Upper lobe of left lung (tissue), 6 donors: ENCODE measurements at regions not wholly inside any gene's neighbourhood (a gene's known extent, or its start where the extent isn't known, plus 50 kb on each side); places are given as distances from the start of the nearest gene placed in this dataset.

Experiments
- ATAC-seq, 2 donors: fragments of 200-7000 bp; cut with Tn5 transposase; one replicate each; pipeline ENCODE4 v1.9.1; 2022; ENCODE audit warnings: mild to moderate bottlenecking in 2 of 2, moderate library complexity in 2 of 2; ENCODE audit not compliant: low FRiP score in 2 of 2
- DNase-seq, 2 donors: peaks; one replicate each; pipeline ENCODE4 v3.0.0-alpha.2; 2019 to 2020
- H3K27ac ChIP-seq, 4 donors: fragments of 200-600 bp; sonication (generic); one replicate each; pipeline ENCODE4 v1.5.1; 2016 to 2019
- H3K27me3 ChIP-seq, 4 donors: fragments of 200-600 bp; sonication (generic); one replicate each; pipeline ENCODE4 v1.5.1; 2017 to 2019
- H3K36me3 ChIP-seq, 4 donors: fragments of 200-600 bp; sonication (generic); one replicate each; pipeline ENCODE4 v1.5.1; 2016 to 2019
- H3K4me1 ChIP-seq, 4 donors: fragments of 200-600 bp; sonication (generic); one replicate each; pipeline ENCODE4 v1.5.1; 2018 to 2019
- H3K4me3 ChIP-seq, 4 donors: fragments of 200-600 bp; sonication (generic); one replicate each; pipeline ENCODE4 v1.5.1; 2017 to 2019; ENCODE audit warnings: mild to moderate bottlenecking in 2 of 4, moderate library complexity in 1 of 4
- H3K9me3 ChIP-seq, 4 donors: fragments of 200-600 bp; sonication (generic); one replicate each; pipeline ENCODE4 v1.5.1; 2018 to 2019
- EP300 ChIP-seq, 4 donors: sonication (generic); formaldehyde crosslinking; IDR thresholded peaks; one replicate each; pipeline ENCODE4 v1.5.1; 2017; ENCODE audit warnings: antibody characterized with exemption in 4 of 4, control low read depth in 2 of 4
- POLR2A ChIP-seq, 4 donors: fragments of 450-650 bp; IDR thresholded peaks; one replicate each; pipeline ENCODE4 v1.5.1; 2016 to 2017; ENCODE audit warnings: antibody characterized with exemption in 4 of 4, mild to moderate bottlenecking in 2 of 4
- POLR2AphosphoS5 ChIP-seq, 2 donors: sonication (generic); formaldehyde crosslinking; IDR thresholded peaks; one replicate each; pipeline ENCODE4 v1.5.1; 2017; ENCODE audit warnings: antibody characterized with exemption in 2 of 2
- WGBS, 2 donors: methylation state at CpG; one replicate each; pipeline ENCODE4 v1.1.5; 2017 to 2018; 5-methylcytosine and 5-hydroxymethylcytosine counted together
- TF ChIP-seq, protein P1 (sequence below), 6 experiments: fragments of 450-650 bp in 4 of 6; fragments of 200-600 bp in 2 of 6; sonication (generic) in 2 of 6; IDR thresholded peaks; one replicate each; pipeline ENCODE4 v1.5.1; 2016 to 2019; ENCODE audit warnings: antibody characterized with exemption in 6 of 6
- donor health status: DM: no; HTN: no; CAD: no; lungs with moderate emphysema.
- donor health status: DM: no; HTN: yes; CAD: no; lungs with severe emphysema.

DNA sequence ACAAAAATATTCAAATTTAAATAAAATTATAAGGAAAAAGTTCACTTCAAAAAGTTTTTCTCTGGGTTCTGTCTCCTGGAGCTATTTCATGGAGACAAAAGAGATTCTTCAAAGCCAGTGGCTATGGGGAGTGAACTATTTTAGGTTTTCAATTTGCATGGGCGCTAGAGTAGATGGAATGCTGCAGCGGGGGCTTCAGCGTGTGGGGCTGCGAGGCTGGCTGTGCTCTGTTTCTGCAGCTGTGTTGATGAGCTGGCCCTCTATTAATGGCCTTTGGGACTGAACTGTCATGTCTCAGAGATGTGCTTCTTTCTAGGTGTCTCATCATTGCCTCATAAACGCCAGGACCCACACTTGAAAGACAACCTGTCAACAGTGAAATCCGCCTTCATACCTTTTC lies 108.4 kb upstream of the NPY start:
- Histone ChIP-seq H3K27me3 (no peaks in the 10 kb centered on the region), H3K4me3 (no peak overlapping the region), H3K4me1 (no peaks in the 10 kb centered on the region), H3K9me3 (no peaks in the 10 kb centered on the region), H3K27ac (no peak overlapping the region), H3K36me3 (no peaks in the 10 kb centered on the region)
- ATAC-seq (no peak), DNase-seq (peak in 1 of 2 donors; percentile 8)
- 81 to 82% methylated on average over 6 of the region's 6 CpGs for WGBS, 2 donors
- TF ChIP-seq POLR2AphosphoS5 (IDR thresholded peaks at IDR 0.05) (no peak), POLR2A (IDR thresholded peaks at IDR 0.05) (no peak), EP300 (IDR thresholded peaks at IDR 0.05) (no peak)
- TF ChIP-seq, protein P1, sequence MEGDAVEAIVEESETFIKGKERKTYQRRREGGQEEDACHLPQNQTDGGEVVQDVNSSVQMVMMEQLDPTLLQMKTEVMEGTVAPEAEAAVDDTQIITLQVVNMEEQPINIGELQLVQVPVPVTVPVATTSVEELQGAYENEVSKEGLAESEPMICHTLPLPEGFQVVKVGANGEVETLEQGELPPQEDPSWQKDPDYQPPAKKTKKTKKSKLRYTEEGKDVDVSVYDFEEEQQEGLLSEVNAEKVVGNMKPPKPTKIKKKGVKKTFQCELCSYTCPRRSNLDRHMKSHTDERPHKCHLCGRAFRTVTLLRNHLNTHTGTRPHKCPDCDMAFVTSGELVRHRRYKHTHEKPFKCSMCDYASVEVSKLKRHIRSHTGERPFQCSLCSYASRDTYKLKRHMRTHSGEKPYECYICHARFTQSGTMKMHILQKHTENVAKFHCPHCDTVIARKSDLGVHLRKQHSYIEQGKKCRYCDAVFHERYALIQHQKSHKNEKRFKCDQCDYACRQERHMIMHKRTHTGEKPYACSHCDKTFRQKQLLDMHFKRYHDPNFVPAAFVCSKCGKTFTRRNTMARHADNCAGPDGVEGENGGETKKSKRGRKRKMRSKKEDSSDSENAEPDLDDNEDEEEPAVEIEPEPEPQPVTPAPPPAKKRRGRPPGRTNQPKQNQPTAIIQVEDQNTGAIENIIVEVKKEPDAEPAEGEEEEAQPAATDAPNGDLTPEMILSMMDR (IDR thresholded peaks at IDR 0.05), result no peak

DNA sequence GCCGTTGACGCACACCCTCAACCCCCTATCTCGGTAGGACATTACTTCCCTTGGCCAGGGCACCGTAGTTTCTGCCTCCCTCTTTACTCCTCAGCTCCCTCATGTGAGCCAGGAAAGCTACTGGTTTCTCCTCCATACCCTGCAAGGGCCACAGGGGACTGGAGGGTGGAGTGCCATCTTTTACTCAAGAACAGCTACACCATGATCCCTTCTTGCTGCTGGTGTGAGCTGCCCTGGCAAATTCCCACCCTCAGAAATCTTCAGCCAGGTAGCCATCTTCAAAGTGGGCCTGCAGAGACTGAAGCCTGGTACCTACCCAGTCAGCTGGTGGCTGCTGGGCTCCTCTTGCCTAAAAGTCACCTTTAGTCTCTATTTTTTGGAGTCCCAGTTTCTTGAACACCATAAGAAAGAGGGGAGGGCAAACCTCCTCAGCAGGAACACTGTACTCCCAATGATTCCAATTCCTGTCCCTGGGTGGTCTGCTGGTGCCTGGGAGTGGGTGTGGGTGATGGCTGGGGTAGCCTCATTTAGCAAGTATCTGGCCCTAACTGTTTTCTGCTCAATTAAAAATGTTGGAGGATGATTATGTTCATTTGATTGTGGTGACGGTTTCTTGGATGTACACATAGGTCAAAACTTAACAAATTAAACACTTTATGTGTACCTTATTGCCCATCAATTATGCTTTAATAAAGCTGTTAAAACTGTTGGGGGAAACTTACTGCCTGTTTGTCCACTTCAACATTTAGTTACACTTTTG lies 105.0 kb upstream of the NPY start:
- WGBS, 2 donors, result 91 to 93% methylated on average over 5 of the region's 5 CpGs
- no peak for DNase-seq
- Histone ChIP-seq H3K9me3 (no peaks in the 10 kb centered on the region), H3K36me3 (no peaks in the 10 kb centered on the region), H3K27me3 (no peaks in the 10 kb centered on the region), H3K27ac (no peak overlapping the region), H3K4me3 (no peak overlapping the region), H3K4me1 (no peaks in the 10 kb centered on the region)
- TF ChIP-seq EP300 (IDR thresholded peaks at IDR 0.05) (no peak), POLR2A (IDR thresholded peaks at IDR 0.05) (no peak), POLR2AphosphoS5 (IDR thresholded peaks at IDR 0.05) (no peak)
- TF ChIP-seq, protein P1 (IDR thresholded peaks at IDR 0.05), result no peak
- no peak for ATAC-seq

DNA sequence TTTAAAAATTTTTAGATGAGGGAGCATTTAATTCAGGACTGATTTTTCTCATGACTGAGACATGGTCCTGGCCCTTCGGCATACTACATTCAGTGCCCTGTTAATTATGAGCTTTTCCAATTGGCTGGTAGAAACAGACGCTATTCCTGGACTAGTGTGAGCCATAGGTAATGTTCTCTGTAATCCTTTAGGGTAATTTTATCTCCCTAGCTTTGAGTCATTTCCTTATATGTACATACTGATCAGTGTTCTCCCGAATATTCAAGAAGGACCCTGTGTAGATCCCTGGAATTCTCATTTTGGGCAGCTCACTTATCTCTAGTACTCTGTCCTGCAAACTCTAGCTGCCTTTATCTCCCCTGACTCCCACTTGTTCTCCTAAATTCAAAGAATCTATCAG lies 92.6 kb upstream of the NPY start:
- no peak for ATAC-seq
- TF ChIP-seq POLR2AphosphoS5 (IDR thresholded peaks at IDR 0.05) (no peak), EP300 (IDR thresholded peaks at IDR 0.05) (no peak), POLR2A (IDR thresholded peaks at IDR 0.05) (no peak)
- TF ChIP-seq, protein P1 (IDR thresholded peaks at IDR 0.05), result no peak
- Histone ChIP-seq H3K27me3 (no peaks in the 10 kb centered on the region), H3K4me3 (no peak overlapping the region), H3K36me3 (no peaks in the 10 kb centered on the region), H3K9me3 (no peaks in the 10 kb centered on the region), H3K4me1 (no peaks in the 10 kb centered on the region), H3K27ac (no peak overlapping the region)
- 81 to 85% methylated on average over 3 of the region's 3 CpGs for WGBS, 2 donors
- DNase-seq, result no peak

DNA sequence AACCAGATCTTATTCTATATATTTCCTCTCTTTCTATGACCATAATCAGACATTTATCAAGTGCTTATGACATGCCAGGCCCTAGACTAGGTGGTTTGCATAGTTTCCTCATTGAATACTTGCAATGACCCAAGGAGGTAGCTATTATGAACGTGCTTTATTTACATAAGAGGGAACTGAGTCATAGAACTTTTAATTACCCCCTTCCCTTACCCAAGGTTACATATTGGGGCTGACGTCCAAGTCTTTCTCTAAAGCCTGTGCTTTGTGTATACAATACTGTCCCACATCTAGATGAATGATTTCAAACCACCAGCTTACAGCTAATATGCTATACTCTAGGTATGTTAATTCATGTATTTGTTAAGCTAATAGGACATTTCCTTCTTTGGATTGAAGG lies 91.9 kb upstream of the NPY start:
- Histone ChIP-seq H3K4me3 (no peak overlapping the region), H3K9me3 (no peaks in the 10 kb centered on the region), H3K4me1 (no peaks in the 10 kb centered on the region), H3K27ac (no peak overlapping the region), H3K36me3 (no peaks in the 10 kb centered on the region), H3K27me3 (no peaks in the 10 kb centered on the region)
- DNase-seq, result no peak
- no peak for TF ChIP-seq POLR2AphosphoS5 (IDR thresholded peaks at IDR 0.05)
- TF ChIP-seq, protein P1 (IDR thresholded peaks at IDR 0.05), result no peak
- TF ChIP-seq EP300 (IDR thresholded peaks at IDR 0.05), result no peak
- no peak for TF ChIP-seq POLR2A (IDR thresholded peaks at IDR 0.05)
- no peak for ATAC-seq
- WGBS, 2 donors, result 37 to 43% methylated on average over 2 of the region's 2 CpGs

DNA sequence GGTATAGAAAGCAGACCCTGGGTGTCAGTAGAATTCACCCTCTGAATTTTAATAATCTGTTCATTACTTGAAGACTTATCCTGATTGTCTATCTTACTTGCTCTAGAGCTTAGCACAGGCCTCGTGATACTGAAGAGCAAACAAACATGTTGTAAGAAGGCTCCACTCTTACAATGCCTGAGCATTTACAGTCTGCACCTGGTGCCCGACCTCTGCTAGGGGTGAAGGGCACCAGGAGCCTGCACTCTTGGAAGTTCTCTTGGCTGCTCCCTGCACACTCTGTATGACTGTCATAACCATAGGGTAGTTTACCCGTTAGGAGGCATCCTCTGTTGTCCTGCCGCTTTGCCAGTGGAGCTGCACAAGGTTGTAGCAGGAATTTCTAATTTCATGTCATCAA lies 91.3 kb upstream of the NPY start:
- no peak for TF ChIP-seq EP300 (IDR thresholded peaks at IDR 0.05)
- TF ChIP-seq POLR2AphosphoS5 (IDR thresholded peaks at IDR 0.05), result no peak
- no peak for TF ChIP-seq POLR2A (IDR thresholded peaks at IDR 0.05)
- TF ChIP-seq, protein P1 (IDR thresholded peaks at IDR 0.05), result no peak
- H3K36me3 ChIP-seq, result no peaks in the 10 kb centered on the region
- ATAC-seq (no peak), DNase-seq (peak in 1 of 2 donors; percentile 34)
- 71 to 74% methylated on average over 4 of the region's 4 CpGs for WGBS, 2 donors
- no peaks in the 10 kb centered on the region for H3K9me3 ChIP-seq
- no peak overlapping the region for H3K27ac ChIP-seq
- H3K4me1 ChIP-seq, result no peaks in the 10 kb centered on the region
- H3K4me3 ChIP-seq, result no peak overlapping the region
- H3K27me3 ChIP-seq, result no peaks in the 10 kb centered on the region
